ENCODE measurements at regions not wholly inside any gene's neighbourhood (a gene's known extent, or its start where the extent isn't known, plus 50 kb on each side); places are given as distances from the start of the nearest gene placed in this dataset.

DNA sequence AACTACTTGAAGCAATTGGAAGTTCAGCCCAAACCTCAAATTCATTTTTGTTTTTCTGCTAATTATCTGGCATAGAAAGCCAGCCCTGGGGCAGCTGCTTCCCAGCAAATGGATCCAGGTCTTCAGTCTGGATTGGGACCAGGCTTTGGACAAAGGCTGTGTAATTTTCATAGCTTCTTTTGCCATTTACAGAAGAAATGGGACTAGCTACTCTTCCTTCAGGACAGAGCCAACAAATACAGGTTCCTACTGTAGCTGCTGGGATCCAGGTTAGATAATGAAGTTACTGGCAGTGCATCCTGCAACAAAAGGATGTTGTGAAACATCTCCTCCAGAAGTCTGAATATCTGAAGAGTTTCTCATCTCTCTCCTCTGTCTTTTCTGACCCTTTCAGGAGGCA, 171.5 kb upstream of the CAMK1G start:
- TF ChIP-seq, protein P1, sequence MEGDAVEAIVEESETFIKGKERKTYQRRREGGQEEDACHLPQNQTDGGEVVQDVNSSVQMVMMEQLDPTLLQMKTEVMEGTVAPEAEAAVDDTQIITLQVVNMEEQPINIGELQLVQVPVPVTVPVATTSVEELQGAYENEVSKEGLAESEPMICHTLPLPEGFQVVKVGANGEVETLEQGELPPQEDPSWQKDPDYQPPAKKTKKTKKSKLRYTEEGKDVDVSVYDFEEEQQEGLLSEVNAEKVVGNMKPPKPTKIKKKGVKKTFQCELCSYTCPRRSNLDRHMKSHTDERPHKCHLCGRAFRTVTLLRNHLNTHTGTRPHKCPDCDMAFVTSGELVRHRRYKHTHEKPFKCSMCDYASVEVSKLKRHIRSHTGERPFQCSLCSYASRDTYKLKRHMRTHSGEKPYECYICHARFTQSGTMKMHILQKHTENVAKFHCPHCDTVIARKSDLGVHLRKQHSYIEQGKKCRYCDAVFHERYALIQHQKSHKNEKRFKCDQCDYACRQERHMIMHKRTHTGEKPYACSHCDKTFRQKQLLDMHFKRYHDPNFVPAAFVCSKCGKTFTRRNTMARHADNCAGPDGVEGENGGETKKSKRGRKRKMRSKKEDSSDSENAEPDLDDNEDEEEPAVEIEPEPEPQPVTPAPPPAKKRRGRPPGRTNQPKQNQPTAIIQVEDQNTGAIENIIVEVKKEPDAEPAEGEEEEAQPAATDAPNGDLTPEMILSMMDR (IDR thresholded peaks at IDR 0.05), result no peak
- no peak for TF ChIP-seq POLR2A (IDR thresholded peaks at IDR 0.05)
- no peak for TF ChIP-seq EP300 (IDR thresholded peaks at IDR 0.05)

Data from sigmoid colon (tissue), 4 donors.